ENCODE measurements at regions not wholly inside any gene's neighbourhood (a gene's known extent, or its start where the extent isn't known, plus 50 kb on each side); places are given as distances from the start of the nearest gene placed in this dataset.

GRCh38 chr19:28917621-28918020 lies 295.3 kb downstream of the UQCRFS1 start:
- no peak for TF ChIP-seq GLI4 (tag by site-specific recombination; IDR thresholded peaks at IDR 0.05)
- TF ChIP-seq CTCF (tag by site-specific recombination; IDR thresholded peaks at IDR 0.05) = no peak
- TF ChIP-seq ZNF175 (tag by site-specific recombination; IDR thresholded peaks at IDR 0.05) = no peak
- TF ChIP-seq ZNF571 (tag by site-specific recombination; IDR thresholded peaks at IDR 0.05) = no peak
